GM23338 (cell line): ENCODE measurements at regions not wholly inside any gene's neighbourhood (a gene's known extent, or its start where the extent isn't known, plus 50 kb on each side); places are given as distances from the start of the nearest gene placed in this dataset.

Source experiments
- CREB1 ChIP-seq: fragments of 250-450 bp; sonication (Bioruptor Pico); IDR thresholded peaks from 2 replicates; pipeline ENCODE4 v1.5.0; 2020; ENCODE audit warnings: low read depth, mild to moderate bottlenecking, moderate library complexity
- CTCF ChIP-seq, 2 experiments: fragments of 200-600 bp in 1 of 2; sonication (generic) in 1 of 2; conservative IDR thresholded peaks; 2 replicates each; pipeline versions ENCODE4 v1.5.1 to v1.6.1; 2016 to 2017; ENCODE audit warnings: antibody characterized with exemption in 2 of 2, low read depth in 2 of 2, mild to moderate bottlenecking in 2 of 2, moderate library complexity in 1 of 2
- ETS1 ChIP-seq: IDR thresholded peaks from 2 replicates; pipeline ENCODE4 v1.6.1; 2016; ENCODE audit warnings: antibody characterized with exemption
- EZH2 ChIP-seq: fragments of 200-600 bp; sonication (generic); IDR thresholded peaks from one replicate; pipeline ENCODE4 v1.8.0; 2017; ENCODE audit warnings: antibody characterized with exemption, mild to moderate bottlenecking, low read depth; ENCODE audit not compliant: unreplicated experiment
- EZH2phosphoT487 ChIP-seq: fragments of 200-600 bp; sonication (generic); IDR thresholded peaks from one replicate; pipeline ENCODE4 v1.8.1; 2018; ENCODE audit warnings: antibody characterized with exemption; ENCODE audit not compliant: unreplicated experiment
- JUNB ChIP-seq: IDR thresholded peaks from one replicate; pipeline ENCODE4 v1.6.1; 2016; ENCODE audit warnings: antibody characterized with exemption; ENCODE audit not compliant: unreplicated experiment
- NANOG ChIP-seq: IDR thresholded peaks from 2 replicates; pipeline ENCODE4 v1.6.1; 2016; ENCODE audit warnings: antibody characterized with exemption, borderline replicate concordance
- POLR2AphosphoS5 ChIP-seq: IDR thresholded peaks from 2 replicates; pipeline ENCODE4 v1.6.1; 2016; ENCODE audit warnings: antibody characterized with exemption, low read depth
- REST ChIP-seq: IDR thresholded peaks from one replicate; pipeline ENCODE4 v1.6.1; 2018; ENCODE audit warnings: antibody characterized with exemption; ENCODE audit not compliant: unreplicated experiment
- STAT1 ChIP-seq: IDR thresholded peaks from one replicate; pipeline ENCODE4 v1.6.1; 2016; ENCODE audit warnings: antibody characterized with exemption; ENCODE audit not compliant: unreplicated experiment
- ZNF114 ChIP-seq: fragments of 250-450 bp; sonication (Bioruptor Pico); IDR thresholded peaks from 2 replicates; pipeline ENCODE4 v1.5.0; 2020; ENCODE audit warnings: mild to moderate bottlenecking, moderate library complexity

- TF ChIP-seq EZH2 (no peak), CTCF (conservative IDR thresholded peaks at IDR 0.05; ENCODE audit: low read depth in 2 of 2) (no peak), NANOG (no peak), CREB1 (CRISPR knock-in tag) (no peak), STAT1 (no peak), POLR2AphosphoS5 (no peak), REST (no peak), EZH2phosphoT487 (no peak), ETS1 (no peak), JUNB (no peak), ZNF114 (no peak)
These were observed 564.7 kb downstream of the PTPRU start for GRCh38 chr1:29801003-29801402.
